PC-3 (cell line): ENCODE measurements at regions not wholly inside any gene's neighbourhood (a gene's known extent, or its start where the extent isn't known, plus 50 kb on each side); places are given as distances from the start of the nearest gene placed in this dataset.

ENCODE experiments used
- EZH2 ChIP-seq: fragments of 300-600 bp; sonication (generic); IDR thresholded peaks from one replicate; pipeline ENCODE4 v1.6.1; 2017; ENCODE audit warnings: antibody characterized with exemption, mild to moderate bottlenecking, low read length; ENCODE audit not compliant: unreplicated experiment
- EZH2phosphoT487 ChIP-seq: fragments of 300-600 bp; sonication (generic); IDR thresholded peaks from 2 replicates; pipeline ENCODE4 v1.6.1; 2018; ENCODE audit warnings: mild to moderate bottlenecking, antibody characterized with exemption, low read length, borderline replicate concordance

- TF ChIP-seq EZH2phosphoT487 (no peak), EZH2 (no peak)
Observed at GRCh38 chr2:40975151-40975550, 523.3 kb upstream of the SLC8A1 start.
